ENCODE measurements at regions not wholly inside any gene's neighbourhood (a gene's known extent, or its start where the extent isn't known, plus 50 kb on each side); places are given as distances from the start of the nearest gene placed in this dataset.

- TF ChIP-seq POLR2AphosphoS5 (IDR thresholded peaks at IDR 0.05; ENCODE audit: low read depth, low read length) (no peak), POLR2A (IDR thresholded peaks at IDR 0.05; ENCODE audit: low read depth, low read length) (no peak), TAF1 (IDR thresholded peaks at IDR 0.05; ENCODE audit: borderline replicate concordance, low read depth, low read length) (no peak)
Observed at GRCh38 chr1:68594851-68595250, 98.0 kb upstream of the DEPDC1 start.

Measured in GM12892 (cell line).